Caco-2 (cell line): ENCODE measurements at regions not wholly inside any gene's neighbourhood (a gene's known extent, or its start where the extent isn't known, plus 50 kb on each side); places are given as distances from the start of the nearest gene placed in this dataset.

Experiments
- BruUV-seq: library from RNA; stranded (reverse); fragments of 400-500 nt; replicated peaks from 2 replicates; lab custom pipeline; 2021; lab: Mats Ljungman, UMichigan
- CTCF ChIA-PET: fragments of 300-600 bp; sonication (Branson Sonifier 250); formaldehyde crosslinking; loops from one replicate; lab custom pipeline; 2022; ENCODE audit warnings: antibody characterized with exemption; lab: Charles Lee
- POLR2A ChIA-PET: fragments of 300-600 bp; sonication (Branson Sonifier 250); formaldehyde crosslinking; loops from one replicate; lab custom pipeline; 2022; ENCODE audit warnings: antibody characterized with exemption; lab: Charles Lee
- DNase-seq, 2 experiments: peaks; one replicate each; pipeline versions ENCODE4 v3.0.0 to v3.0.0-alpha.2; 2020 to 2022
- H3K27me3 ChIP-seq: replicated peaks from 2 replicates; pipeline ENCODE4 v1.6.0; 2011; ENCODE audit warnings: low read length; ENCODE audit not compliant: control insufficient read depth, insufficient read depth
- H3K36me3 ChIP-seq: 2 replicates; pipeline ENCODE4 v1.5.1; 2011; ENCODE audit warnings: low read length; ENCODE audit not compliant: control insufficient read depth, insufficient read depth
- H3K4me1 ChIP-seq: fragments of 250-450 bp; sonication (Bioruptor Pico); 2 replicates; pipeline ENCODE4 v1.5.1; 2020; ENCODE audit warnings: mild to moderate bottlenecking
- H3K4me3 ChIP-seq: 2 replicates; pipeline ENCODE4 v1.5.1; 2011; ENCODE audit warnings: low read depth, mild to moderate bottlenecking, control low read depth, low read length
- H3K9me3 ChIP-seq: fragments of 250-450 bp; sonication (Bioruptor Pico); 2 replicates; pipeline ENCODE4 v1.5.1; 2020; ENCODE audit warnings: mild to moderate bottlenecking, moderate library complexity
- H3K27ac Mint-ChIP-seq: one replicate; pipeline ENCODE4 v1.8.0; 2022; ENCODE audit warnings: mixed read lengths; ENCODE audit not compliant: unreplicated experiment
- H3K27me3 Mint-ChIP-seq: one replicate; pipeline ENCODE4 v1.8.0; 2022; ENCODE audit warnings: mixed read lengths; ENCODE audit not compliant: insufficient read depth, unreplicated experiment
- H3K36me3 Mint-ChIP-seq: one replicate; pipeline ENCODE4 v1.8.0; 2022; ENCODE audit warnings: mild to moderate bottlenecking, mixed read lengths; ENCODE audit not compliant: insufficient read depth, unreplicated experiment
- H3K4me1 Mint-ChIP-seq: one replicate; pipeline ENCODE4 v1.8.0; 2022; ENCODE audit warnings: low read depth, mixed read lengths; ENCODE audit not compliant: unreplicated experiment
- H3K4me3 Mint-ChIP-seq: one replicate; pipeline ENCODE4 v1.8.0; 2022; ENCODE audit warnings: mild to moderate bottlenecking, moderate library complexity, mixed read lengths; ENCODE audit not compliant: unreplicated experiment
- H3K9me3 Mint-ChIP-seq: one replicate; pipeline ENCODE4 v1.8.0; 2022; ENCODE audit warnings: mixed read lengths; ENCODE audit not compliant: unreplicated experiment
- intact Hi-C: fragments of 100-400 bp; cut with micrococcal nuclease; formaldehyde crosslinking; loops from one replicate; pipeline ENCODE4 v1.10.0; 2022; ENCODE audit not compliant: unreplicated experiment
- TF ChIP-seq, protein P1 (sequence below), 2 experiments: fragments of 200-600 bp in 1 of 2; IDR thresholded peaks; 1 replicate in 1 of 2; 2 replicates in 1 of 2; pipeline versions ENCODE4 v1.5.1 to v1.8.0; 2011 to 2022; ENCODE audit warnings: antibody characterized with exemption in 1 of 2, control low read depth in 1 of 2, inconsistent platforms in 1 of 2, low read depth in 1 of 2, low read length in 1 of 2, mild to moderate bottlenecking in 1 of 2, moderate library complexity in 1 of 2; ENCODE audit not compliant: insufficient read depth in 1 of 2, severe bottlenecking in 1 of 2, unreplicated experiment in 1 of 2

DNA sequence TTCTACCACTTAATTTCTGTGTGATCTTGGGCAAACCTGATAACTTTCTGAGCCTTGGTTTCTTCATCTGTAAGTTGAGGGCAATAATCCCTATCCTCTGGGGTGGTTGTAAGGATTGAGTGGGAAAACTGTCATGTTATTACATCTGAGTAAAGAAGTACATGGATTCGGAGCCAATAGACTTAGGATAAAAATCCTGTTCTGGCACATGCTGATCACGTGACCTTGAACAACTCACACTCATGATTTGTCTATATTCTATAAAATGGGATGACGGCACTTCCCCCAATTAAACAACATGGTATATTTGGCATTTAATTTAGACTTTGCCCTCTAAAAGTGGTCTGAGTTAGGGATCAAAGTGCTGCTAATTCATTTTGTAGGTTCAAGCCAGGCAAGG lies 315.5 kb downstream of the PLPP3 start:
- Mint-ChIP-seq H3K36me3 (no peaks in the 10 kb centered on the region), H3K4me1 (peaks cover 8% of the 10 kb centered on the region), H3K27ac (no peak overlapping the region), H3K27me3 (no peaks in the 10 kb centered on the region), H3K9me3 (no peaks in the 10 kb centered on the region), H3K4me3 (no peak overlapping the region)
- TF ChIP-seq, protein P1, sequence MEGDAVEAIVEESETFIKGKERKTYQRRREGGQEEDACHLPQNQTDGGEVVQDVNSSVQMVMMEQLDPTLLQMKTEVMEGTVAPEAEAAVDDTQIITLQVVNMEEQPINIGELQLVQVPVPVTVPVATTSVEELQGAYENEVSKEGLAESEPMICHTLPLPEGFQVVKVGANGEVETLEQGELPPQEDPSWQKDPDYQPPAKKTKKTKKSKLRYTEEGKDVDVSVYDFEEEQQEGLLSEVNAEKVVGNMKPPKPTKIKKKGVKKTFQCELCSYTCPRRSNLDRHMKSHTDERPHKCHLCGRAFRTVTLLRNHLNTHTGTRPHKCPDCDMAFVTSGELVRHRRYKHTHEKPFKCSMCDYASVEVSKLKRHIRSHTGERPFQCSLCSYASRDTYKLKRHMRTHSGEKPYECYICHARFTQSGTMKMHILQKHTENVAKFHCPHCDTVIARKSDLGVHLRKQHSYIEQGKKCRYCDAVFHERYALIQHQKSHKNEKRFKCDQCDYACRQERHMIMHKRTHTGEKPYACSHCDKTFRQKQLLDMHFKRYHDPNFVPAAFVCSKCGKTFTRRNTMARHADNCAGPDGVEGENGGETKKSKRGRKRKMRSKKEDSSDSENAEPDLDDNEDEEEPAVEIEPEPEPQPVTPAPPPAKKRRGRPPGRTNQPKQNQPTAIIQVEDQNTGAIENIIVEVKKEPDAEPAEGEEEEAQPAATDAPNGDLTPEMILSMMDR (IDR thresholded peaks at IDR 0.05; ENCODE audit: insufficient read depth in 1 of 2, low read depth in 1 of 2, low read length in 1 of 2, severe bottlenecking in 1 of 2, unreplicated experiment in 1 of 2) = no peak
- H3K36me3 ChIP-seq = no peaks in the 10 kb centered on the region; the same call in 1 of the 2 replicates
- BruUV-seq = no TSS peak
- peaks cover 8% of the 10 kb centered on the region; the same call in 1 of the 2 replicates for H3K4me1 ChIP-seq
- no peak overlapping the region for H3K4me3 ChIP-seq
- ChIA-PET CTCF (no interaction called here), POLR2A (no interaction called here)
- no peaks in the 10 kb centered on the region for H3K27me3 ChIP-seq
- intact Hi-C loops = no loop called here
- no peak for DNase-seq
- no peaks in the 10 kb centered on the region for H3K9me3 ChIP-seq

DNA sequence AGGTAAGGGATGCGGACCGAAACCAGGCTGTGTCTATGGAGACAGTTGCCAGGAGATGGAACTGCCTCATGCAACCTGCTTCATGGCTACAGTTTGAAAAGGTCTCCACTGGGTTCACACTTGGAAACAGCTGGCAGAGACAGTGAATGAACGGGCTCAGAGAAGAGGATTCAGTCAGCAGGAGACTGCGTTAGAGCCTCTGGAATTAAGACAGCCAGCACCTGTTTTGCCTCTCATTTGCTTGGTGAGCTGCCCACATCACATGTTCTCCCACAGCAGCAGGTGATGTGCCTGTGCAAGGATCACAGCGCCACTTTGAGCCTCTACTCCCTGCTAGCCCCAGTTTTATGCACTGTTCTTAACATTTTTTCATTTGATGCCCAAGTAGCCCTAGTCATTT lies 321.0 kb downstream of the PLPP3 start:
- Mint-ChIP-seq H3K36me3 (no peaks in the 10 kb centered on the region), H3K4me1 (no peaks in the 10 kb centered on the region), H3K27ac (no peak overlapping the region), H3K9me3 (no peaks in the 10 kb centered on the region), H3K4me3 (no peak overlapping the region), H3K27me3 (no peaks in the 10 kb centered on the region)
- POLR2A ChIA-PET = no interaction called here
- no peaks in the 10 kb centered on the region; the same call in 1 of the 2 replicates for H3K36me3 ChIP-seq
- TF ChIP-seq, protein P1 (IDR thresholded peaks at IDR 0.05; ENCODE audit: insufficient read depth in 1 of 2, low read depth in 1 of 2, low read length in 1 of 2, severe bottlenecking in 1 of 2, unreplicated experiment in 1 of 2) = no peak
- CTCF ChIA-PET = no interaction called here
- no peaks in the 10 kb centered on the region for H3K27me3 ChIP-seq
- no peaks in the 10 kb centered on the region for H3K4me1 ChIP-seq
- no peak for DNase-seq
- intact Hi-C loops = no loop called here
- H3K4me3 ChIP-seq = no peak overlapping the region
- H3K9me3 ChIP-seq = no peaks in the 10 kb centered on the region
- no TSS peak for BruUV-seq

DNA sequence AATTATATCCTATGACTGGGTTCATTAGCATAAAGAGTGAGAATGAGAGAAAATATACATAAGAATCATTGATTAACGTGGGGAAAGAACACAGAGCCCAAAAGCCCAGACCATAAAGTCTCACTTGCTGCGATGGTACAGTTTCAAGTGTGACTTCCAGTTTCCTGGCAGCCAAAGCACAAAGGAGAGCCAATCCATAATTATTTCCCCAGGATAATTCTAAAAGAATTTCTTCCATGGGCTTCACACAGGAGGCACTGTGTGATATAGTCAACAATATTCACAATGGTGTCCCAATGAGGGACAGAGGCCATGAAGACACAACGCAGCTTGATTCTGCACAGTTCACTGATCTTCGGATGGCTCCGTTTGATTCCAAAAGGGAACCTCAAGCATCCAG lies 321.6 kb downstream of the PLPP3 start:
- H3K27me3 Mint-ChIP-seq = no peaks in the 10 kb centered on the region
- no TSS peak for BruUV-seq

More for the DNA sequence above, 321.6 kb downstream of the PLPP3 start:
- no peaks in the 10 kb centered on the region for H3K9me3 ChIP-seq
- POLR2A ChIA-PET = no interaction called here
- H3K27me3 ChIP-seq = no peaks in the 10 kb centered on the region
- no peak overlapping the region for H3K4me3 ChIP-seq
- TF ChIP-seq, protein P1 (IDR thresholded peaks at IDR 0.05; ENCODE audit: insufficient read depth in 1 of 2, low read depth in 1 of 2, low read length in 1 of 2, severe bottlenecking in 1 of 2, unreplicated experiment in 1 of 2) = no peak
- H3K36me3 Mint-ChIP-seq = no peaks in the 10 kb centered on the region
- intact Hi-C loops = no loop called here
- CTCF ChIA-PET = interaction anchor here (0.5 kb wide), 1 partner anchor 11 kb away, joined by 6 read pairs; no protein-coding TSS in a partner anchor
- H3K4me1 ChIP-seq = no peaks in the 10 kb centered on the region
- no peaks in the 10 kb centered on the region for H3K4me1 Mint-ChIP-seq
- no peaks in the 10 kb centered on the region; the same call in 1 of the 2 replicates for H3K36me3 ChIP-seq
- no peak overlapping the region for H3K4me3 Mint-ChIP-seq
- DNase-seq = no peak
- no peaks in the 10 kb centered on the region for H3K9me3 Mint-ChIP-seq
- no peak overlapping the region for H3K27ac Mint-ChIP-seq
